Parathyroid adenoma (tissue), 2 donors: ENCODE measurements at regions not wholly inside any gene's neighbourhood (a gene's known extent, or its start where the extent isn't known, plus 50 kb on each side); places are given as distances from the start of the nearest gene placed in this dataset.

Source experiments
- H2AFZ ChIP-seq: fragments of 300-600 bp; sonication (generic); one replicate; pipeline ENCODE4 v1.7.0; 2017; ENCODE audit warnings: antibody characterized with exemption, mild to moderate bottlenecking
- H3K27ac ChIP-seq: fragments of 300-600 bp; sonication (generic); one replicate; pipeline ENCODE4 v1.7.0; 2017
- H3K27me3 ChIP-seq: fragments of 300-600 bp; sonication (generic); one replicate; pipeline ENCODE4 v1.7.0; 2017; ENCODE audit warnings: low read length; ENCODE audit not compliant: control insufficient read depth, insufficient read depth
- H3K36me3 ChIP-seq: fragments of 300-600 bp; sonication (generic); one replicate; pipeline ENCODE4 v1.7.0; 2017; ENCODE audit warnings: low read length; ENCODE audit not compliant: control insufficient read depth, insufficient read depth
- H3K4me1 ChIP-seq: fragments of 300-600 bp; sonication (generic); one replicate; pipeline ENCODE4 v1.7.0; 2017; ENCODE audit warnings: control low read depth
- H3K4me2 ChIP-seq: fragments of 300-600 bp; sonication (generic); one replicate; pipeline ENCODE4 v1.7.0; 2017; ENCODE audit warnings: low read length
- H3K4me3 ChIP-seq: fragments of 300-600 bp; sonication (generic); one replicate; pipeline ENCODE4 v1.7.0; 2017; ENCODE audit warnings: low read depth, low read length
- H3K79me2 ChIP-seq: fragments of 300-600 bp; sonication (generic); one replicate; pipeline ENCODE4 v1.7.0; 2017; ENCODE audit warnings: control low read depth
- H3K9ac ChIP-seq: fragments of 300-600 bp; sonication (generic); one replicate; pipeline ENCODE4 v1.7.0; 2017; ENCODE audit warnings: mild to moderate bottlenecking
- H3K9me3 ChIP-seq: fragments of 300-600 bp; sonication (generic); one replicate; pipeline ENCODE4 v1.7.0; 2017; ENCODE audit warnings: low read length; ENCODE audit not compliant: control insufficient read depth
- TF ChIP-seq, protein P1 (sequence below): fragments of 300-600 bp; sonication (generic); IDR thresholded peaks from one replicate; pipeline ENCODE4 v1.7.0; 2017; ENCODE audit warnings: antibody characterized with exemption, mild to moderate bottlenecking
- donor health status: primary hyperparathyroidism.

DNA sequence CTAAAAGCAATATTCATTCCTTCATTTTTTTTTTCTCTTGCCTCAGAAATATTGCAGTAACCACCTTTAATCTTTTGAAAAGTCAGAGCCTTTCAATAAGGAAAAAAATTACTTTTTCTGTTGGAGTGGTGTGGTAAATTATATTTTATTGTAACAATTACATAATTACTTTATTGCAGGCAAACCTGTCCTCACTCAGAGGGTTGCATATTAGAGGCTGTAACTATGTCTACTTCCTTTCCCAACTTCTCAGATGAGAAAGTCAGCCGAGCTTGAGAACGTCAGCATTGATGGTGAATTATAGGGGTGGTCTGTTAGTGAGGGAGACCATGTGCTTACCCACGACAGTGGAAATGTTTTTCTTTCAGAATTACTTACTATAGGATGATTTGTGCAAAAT lies 611.8 kb downstream of the KIF4B start:
- TF ChIP-seq, protein P1, sequence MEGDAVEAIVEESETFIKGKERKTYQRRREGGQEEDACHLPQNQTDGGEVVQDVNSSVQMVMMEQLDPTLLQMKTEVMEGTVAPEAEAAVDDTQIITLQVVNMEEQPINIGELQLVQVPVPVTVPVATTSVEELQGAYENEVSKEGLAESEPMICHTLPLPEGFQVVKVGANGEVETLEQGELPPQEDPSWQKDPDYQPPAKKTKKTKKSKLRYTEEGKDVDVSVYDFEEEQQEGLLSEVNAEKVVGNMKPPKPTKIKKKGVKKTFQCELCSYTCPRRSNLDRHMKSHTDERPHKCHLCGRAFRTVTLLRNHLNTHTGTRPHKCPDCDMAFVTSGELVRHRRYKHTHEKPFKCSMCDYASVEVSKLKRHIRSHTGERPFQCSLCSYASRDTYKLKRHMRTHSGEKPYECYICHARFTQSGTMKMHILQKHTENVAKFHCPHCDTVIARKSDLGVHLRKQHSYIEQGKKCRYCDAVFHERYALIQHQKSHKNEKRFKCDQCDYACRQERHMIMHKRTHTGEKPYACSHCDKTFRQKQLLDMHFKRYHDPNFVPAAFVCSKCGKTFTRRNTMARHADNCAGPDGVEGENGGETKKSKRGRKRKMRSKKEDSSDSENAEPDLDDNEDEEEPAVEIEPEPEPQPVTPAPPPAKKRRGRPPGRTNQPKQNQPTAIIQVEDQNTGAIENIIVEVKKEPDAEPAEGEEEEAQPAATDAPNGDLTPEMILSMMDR, result no peak
- Histone ChIP-seq H3K27ac (no peak overlapping the region), H3K36me3 (no peaks in the 10 kb centered on the region), H3K4me3 (no peak overlapping the region), H3K9ac (no peak overlapping the region), H3K79me2 (no peaks in the 10 kb centered on the region), H3K9me3 (no peaks in the 10 kb centered on the region), H3K27me3 (no peaks in the 10 kb centered on the region), H3K4me1 (no peaks in the 10 kb centered on the region), H2AFZ (no peak overlapping the region), H3K4me2 (no peak overlapping the region)

GRCh38 chr5:155625897-155626543 lies 612.5 kb downstream of the KIF4B start:
- Histone ChIP-seq H3K27ac (no peak overlapping the region), H3K9me3 (no peaks in the 10 kb centered on the region)

GRCh38 chr5:155626592-155626991 lies 613.0 kb downstream of the KIF4B start:
- no peaks in the 10 kb centered on the region for H3K36me3 ChIP-seq
- no peak overlapping the region for H2AFZ ChIP-seq
- H3K4me1 ChIP-seq, result no peaks in the 10 kb centered on the region
- H3K4me3 ChIP-seq, result no peak overlapping the region
- no peaks in the 10 kb centered on the region for H3K27me3 ChIP-seq
- no peaks in the 10 kb centered on the region for H3K9me3 ChIP-seq
- TF ChIP-seq, protein P1, result no peak
- H3K79me2 ChIP-seq, result no peaks in the 10 kb centered on the region
- no peak overlapping the region for H3K9ac ChIP-seq
- no peak overlapping the region for H3K4me2 ChIP-seq
- no peak overlapping the region for H3K27ac ChIP-seq

More at GRCh38 chr5:155625897-155626543, 612.5 kb downstream of the KIF4B start:
- Histone ChIP-seq H3K4me3 (no peak overlapping the region), H3K79me2 (no peaks in the 10 kb centered on the region), H3K9ac (no peak overlapping the region), H2AFZ (no peak overlapping the region), H3K36me3 (no peaks in the 10 kb centered on the region), H3K4me1 (no peaks in the 10 kb centered on the region), H3K27me3 (no peaks in the 10 kb centered on the region), H3K4me2 (no peak overlapping the region)
- TF ChIP-seq, protein P1, result no peak

GRCh38 chr5:155628346-155628745 lies 614.8 kb downstream of the KIF4B start:
- no peaks in the 10 kb centered on the region for H3K9me3 ChIP-seq
- no peak overlapping the region for H2AFZ ChIP-seq
- no peak overlapping the region for H3K4me3 ChIP-seq
- no peaks in the 10 kb centered on the region for H3K27me3 ChIP-seq
- no peak overlapping the region for H3K4me2 ChIP-seq
- no peaks in the 10 kb centered on the region for H3K4me1 ChIP-seq
- no peak overlapping the region for H3K9ac ChIP-seq
- no peaks in the 10 kb centered on the region for H3K79me2 ChIP-seq
- H3K27ac ChIP-seq, result no peak overlapping the region
- H3K36me3 ChIP-seq, result no peaks in the 10 kb centered on the region
- TF ChIP-seq, protein P1, result no peak

DNA sequence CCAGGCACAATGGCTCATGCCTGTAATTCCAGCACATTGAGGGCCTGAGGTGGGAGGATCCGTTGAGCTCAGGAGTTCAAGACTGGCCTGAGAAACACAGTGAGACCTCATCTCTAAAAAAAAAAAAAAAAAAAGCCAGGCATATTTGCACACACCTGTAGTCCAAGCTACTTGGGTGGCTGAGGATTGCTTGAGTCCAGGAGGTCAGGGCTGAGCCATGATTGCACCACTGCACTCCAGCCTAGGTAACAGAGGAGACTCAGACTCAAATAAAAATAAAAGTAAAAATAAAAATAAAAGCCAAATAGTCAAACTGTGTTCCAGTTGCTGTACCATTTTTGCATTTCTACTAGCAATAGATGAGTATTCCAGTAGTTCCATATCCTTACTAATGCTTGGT lies 616.0 kb downstream of the KIF4B start:
- Histone ChIP-seq H3K9ac (no peak overlapping the region), H3K79me2 (no peaks in the 10 kb centered on the region), H2AFZ (no peak overlapping the region), H3K9me3 (no peaks in the 10 kb centered on the region), H3K27ac (no peak overlapping the region), H3K4me1 (no peaks in the 10 kb centered on the region), H3K4me3 (no peak overlapping the region), H3K4me2 (no peak overlapping the region), H3K27me3 (no peaks in the 10 kb centered on the region), H3K36me3 (no peaks in the 10 kb centered on the region)
- TF ChIP-seq, protein P1, result no peak
